Nephron (organoid): ENCODE measurements at regions not wholly inside any gene's neighbourhood (a gene's known extent, or its start where the extent isn't known, plus 50 kb on each side); places are given as distances from the start of the nearest gene placed in this dataset.

Source experiments
- H3K27ac Mint-ChIP-seq, 3 experiments: 2 replicates each; pipeline ENCODE4 v1.8.0; 2020; ENCODE audit warnings: mixed read lengths in 3 of 3, mild to moderate bottlenecking in 2 of 3, moderate library complexity in 1 of 3
- H3K27me3 Mint-ChIP-seq: 2 replicates; pipeline ENCODE4 v1.8.0; 2021; ENCODE audit warnings: low read depth, mild to moderate bottlenecking, moderate library complexity, mixed read lengths
- H3K36me3 Mint-ChIP-seq: 2 replicates; pipeline ENCODE4 v1.8.0; 2020; ENCODE audit warnings: low read depth, mixed read lengths
- H3K4me1 Mint-ChIP-seq: 2 replicates; pipeline ENCODE4 v1.8.0; 2020; ENCODE audit warnings: mixed read lengths
- H3K4me3 Mint-ChIP-seq, 3 experiments: 2 replicates each; pipeline ENCODE4 v1.8.0; 2020; ENCODE audit warnings: mild to moderate bottlenecking in 3 of 3, mixed read lengths in 3 of 3, moderate library complexity in 2 of 3
- H3K9me3 Mint-ChIP-seq: 2 replicates; pipeline ENCODE4 v1.8.0; 2020; ENCODE audit warnings: mixed read lengths
- TF ChIP-seq, protein P1 (sequence below), 3 experiments: fragments of 200-600 bp; sonication (generic); IDR thresholded peaks; one replicate each; pipeline ENCODE4 v1.5.0; 2021; ENCODE audit warnings: antibody characterized with exemption in 3 of 3; ENCODE audit not compliant: unreplicated experiment in 3 of 3

DNA sequence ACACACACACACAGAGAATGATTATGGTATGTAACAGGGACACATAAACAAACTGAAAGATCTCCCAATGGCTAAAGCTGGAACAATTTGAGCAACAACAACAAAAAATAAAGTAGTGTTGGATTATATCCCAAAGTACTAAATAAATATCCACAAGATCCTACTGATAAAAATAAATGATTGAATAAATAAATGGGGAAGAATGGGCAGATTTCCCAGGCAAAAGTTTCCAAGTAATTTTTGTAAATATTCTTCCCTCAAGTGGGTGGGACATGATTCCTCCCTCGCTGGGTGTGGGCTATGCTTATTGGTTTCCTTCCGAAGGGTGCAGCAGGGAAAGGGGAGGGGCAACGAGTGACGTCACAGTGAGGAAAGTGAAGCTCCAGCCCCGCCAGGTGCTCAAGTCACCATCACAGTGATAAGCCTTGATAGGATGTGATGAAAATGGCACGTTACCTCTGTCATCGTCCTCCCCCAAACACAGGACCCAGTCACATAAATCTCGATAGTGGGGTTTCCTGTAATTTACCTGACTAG, 295.3 kb downstream of the DRD1 start:
- peaks cover 36% of the 10 kb centered on the region for H3K9me3 Mint-ChIP-seq
- no peaks in the 10 kb centered on the region for H3K36me3 Mint-ChIP-seq
- TF ChIP-seq, protein P1, sequence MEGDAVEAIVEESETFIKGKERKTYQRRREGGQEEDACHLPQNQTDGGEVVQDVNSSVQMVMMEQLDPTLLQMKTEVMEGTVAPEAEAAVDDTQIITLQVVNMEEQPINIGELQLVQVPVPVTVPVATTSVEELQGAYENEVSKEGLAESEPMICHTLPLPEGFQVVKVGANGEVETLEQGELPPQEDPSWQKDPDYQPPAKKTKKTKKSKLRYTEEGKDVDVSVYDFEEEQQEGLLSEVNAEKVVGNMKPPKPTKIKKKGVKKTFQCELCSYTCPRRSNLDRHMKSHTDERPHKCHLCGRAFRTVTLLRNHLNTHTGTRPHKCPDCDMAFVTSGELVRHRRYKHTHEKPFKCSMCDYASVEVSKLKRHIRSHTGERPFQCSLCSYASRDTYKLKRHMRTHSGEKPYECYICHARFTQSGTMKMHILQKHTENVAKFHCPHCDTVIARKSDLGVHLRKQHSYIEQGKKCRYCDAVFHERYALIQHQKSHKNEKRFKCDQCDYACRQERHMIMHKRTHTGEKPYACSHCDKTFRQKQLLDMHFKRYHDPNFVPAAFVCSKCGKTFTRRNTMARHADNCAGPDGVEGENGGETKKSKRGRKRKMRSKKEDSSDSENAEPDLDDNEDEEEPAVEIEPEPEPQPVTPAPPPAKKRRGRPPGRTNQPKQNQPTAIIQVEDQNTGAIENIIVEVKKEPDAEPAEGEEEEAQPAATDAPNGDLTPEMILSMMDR (IDR thresholded peaks at IDR 0.05; ENCODE audit: unreplicated experiment in 3 of 3): no peak
- H3K27me3 Mint-ChIP-seq: no peaks in the 10 kb centered on the region
- H3K4me3 Mint-ChIP-seq: no peak overlapping the region
- no peak overlapping the region for H3K27ac Mint-ChIP-seq
- no peaks in the 10 kb centered on the region for H3K4me1 Mint-ChIP-seq

DNA sequence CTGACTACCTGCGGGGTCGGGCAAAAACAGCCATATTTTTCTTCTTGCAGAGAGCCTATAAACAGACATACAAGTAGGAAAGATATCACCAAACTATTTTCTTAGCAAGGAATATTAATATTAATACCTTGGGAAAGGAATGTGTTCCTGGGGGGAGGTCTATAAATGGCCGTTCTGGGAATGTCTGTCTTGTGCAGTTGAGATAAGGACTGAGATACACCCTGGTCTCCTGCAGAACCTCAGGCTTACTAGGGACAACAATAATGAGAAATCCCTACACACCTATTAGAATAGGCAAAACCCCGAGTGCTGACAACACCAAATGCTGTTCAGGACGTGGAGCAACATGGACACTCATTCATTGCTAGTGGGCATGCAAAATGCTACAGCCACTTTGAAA, 297.2 kb downstream of the DRD1 start:
- Mint-ChIP-seq H3K4me1 (no peaks in the 10 kb centered on the region), H3K4me3 (no peak overlapping the region), H3K27me3 (no peaks in the 10 kb centered on the region), H3K9me3 (peaks cover 35% of the 10 kb centered on the region), H3K27ac (no peak overlapping the region), H3K36me3 (no peaks in the 10 kb centered on the region)
- TF ChIP-seq, protein P1 (IDR thresholded peaks at IDR 0.05; ENCODE audit: unreplicated experiment in 3 of 3): no peak

DNA sequence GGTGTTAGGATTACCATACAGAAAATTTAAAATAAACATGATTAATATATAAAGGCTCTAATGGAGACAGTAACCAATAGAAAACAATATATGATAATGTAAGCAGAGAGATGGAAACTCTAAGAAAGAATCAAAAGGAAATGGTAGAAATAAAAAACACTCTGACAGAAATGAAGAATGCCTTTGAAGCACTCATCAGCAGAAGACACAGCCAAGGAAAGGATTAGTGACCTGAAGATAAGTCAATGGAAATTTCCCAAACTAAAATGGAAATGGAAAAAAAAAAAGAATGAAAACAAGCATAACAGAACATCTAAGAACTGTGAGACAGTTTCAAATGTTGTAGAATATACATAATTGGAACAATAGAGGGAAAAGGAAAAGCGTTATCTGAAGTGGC, 302.6 kb downstream of the DRD1 start:
- Mint-ChIP-seq H3K27me3 (peaks cover 3% of the 10 kb centered on the region), H3K27ac (no peak overlapping the region), H3K9me3 (peaks cover 24% of the 10 kb centered on the region), H3K4me1 (no peaks in the 10 kb centered on the region), H3K4me3 (no peak overlapping the region), H3K36me3 (no peaks in the 10 kb centered on the region)
- TF ChIP-seq, protein P1 (IDR thresholded peaks at IDR 0.05; ENCODE audit: unreplicated experiment in 3 of 3): no peak

DNA sequence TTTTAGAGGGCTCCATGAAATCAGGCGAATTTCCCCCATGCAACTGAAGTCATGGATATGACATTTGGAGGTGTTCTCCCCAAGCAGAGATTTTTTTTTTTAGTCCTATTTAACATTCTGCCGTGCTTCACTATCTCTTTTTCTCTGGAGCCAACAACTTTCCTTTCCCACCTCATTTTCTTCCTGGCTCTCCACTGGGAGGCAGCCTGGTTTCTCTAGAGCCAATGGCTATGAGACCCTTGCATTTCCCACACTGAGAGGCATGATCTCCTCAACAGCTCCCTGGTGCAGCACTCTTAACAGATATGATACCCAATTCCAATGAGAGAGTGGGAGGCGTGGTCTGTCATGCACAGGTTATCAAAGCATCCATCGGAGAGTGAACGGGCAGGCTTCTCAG, 310.8 kb downstream of the DRD1 start:
- no peaks in the 10 kb centered on the region for H3K4me1 Mint-ChIP-seq

DNA sequence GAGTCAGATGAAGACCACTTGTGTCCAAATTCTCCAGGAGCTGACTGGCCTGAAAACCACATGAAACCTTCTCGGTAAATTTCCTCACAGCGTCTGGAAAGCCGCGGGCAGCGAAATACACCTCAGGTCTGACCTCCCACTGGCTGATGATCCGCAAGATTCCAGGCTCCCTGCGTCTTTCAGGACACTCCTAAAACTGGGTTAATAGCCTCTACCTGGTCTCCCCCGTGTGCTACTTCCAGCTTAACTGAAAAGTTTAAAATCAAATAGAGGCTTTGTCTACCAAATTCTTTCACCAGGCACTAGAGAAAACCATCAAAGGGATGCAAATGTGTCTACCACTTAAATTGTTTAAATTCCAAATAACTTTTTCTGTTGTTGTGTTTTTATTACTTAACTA, 312.6 kb downstream of the DRD1 start:
- H3K27me3 Mint-ChIP-seq: peaks cover 16% of the 10 kb centered on the region
- TF ChIP-seq, protein P1 (IDR thresholded peaks at IDR 0.05; ENCODE audit: unreplicated experiment in 3 of 3): no peak
- no peak overlapping the region for H3K4me3 Mint-ChIP-seq
- no peak overlapping the region for H3K27ac Mint-ChIP-seq
- H3K9me3 Mint-ChIP-seq: peaks cover 9% of the 10 kb centered on the region
- no peaks in the 10 kb centered on the region for H3K4me1 Mint-ChIP-seq
- no peaks in the 10 kb centered on the region for H3K36me3 Mint-ChIP-seq

More for the DNA sequence above, 310.8 kb downstream of the DRD1 start:
- peaks cover 10% of the 10 kb centered on the region for H3K9me3 Mint-ChIP-seq
- TF ChIP-seq, protein P1 (IDR thresholded peaks at IDR 0.05; ENCODE audit: unreplicated experiment in 3 of 3): no peak
- peaks cover 16% of the 10 kb centered on the region for H3K27me3 Mint-ChIP-seq
- no peaks in the 10 kb centered on the region for H3K36me3 Mint-ChIP-seq
- H3K4me3 Mint-ChIP-seq: no peak overlapping the region
- H3K27ac Mint-ChIP-seq: no peak overlapping the region

DNA sequence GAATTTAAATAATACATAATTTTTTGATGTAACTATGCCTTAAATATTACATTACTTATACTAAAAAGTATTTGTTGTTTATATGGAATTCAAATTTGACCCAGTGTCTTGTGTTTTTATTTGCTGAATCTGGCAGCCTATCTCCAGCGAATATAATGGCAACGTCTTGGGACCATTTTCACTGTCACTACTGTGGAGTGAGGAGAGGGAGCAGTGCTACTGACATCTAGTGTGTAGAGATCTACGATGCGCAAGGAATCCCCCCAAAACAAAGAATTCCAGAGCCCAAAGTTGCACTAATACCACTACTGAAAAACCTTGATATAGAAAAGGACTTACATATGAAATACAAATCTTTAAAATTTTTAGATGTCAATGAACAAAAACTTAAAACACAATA, 314.4 kb downstream of the DRD1 start:
- H3K27me3 Mint-ChIP-seq: peaks cover 20% of the 10 kb centered on the region
- H3K36me3 Mint-ChIP-seq: no peaks in the 10 kb centered on the region
- H3K4me1 Mint-ChIP-seq: no peaks in the 10 kb centered on the region
- H3K9me3 Mint-ChIP-seq: peaks cover 2% of the 10 kb centered on the region
- no peak overlapping the region for H3K4me3 Mint-ChIP-seq
- TF ChIP-seq, protein P1 (IDR thresholded peaks at IDR 0.05; ENCODE audit: unreplicated experiment in 3 of 3): no peak
- no peak overlapping the region for H3K27ac Mint-ChIP-seq
